Upper lobe of left lung (tissue), 6 donors: ENCODE measurements at regions not wholly inside any gene's neighbourhood (a gene's known extent, or its start where the extent isn't known, plus 50 kb on each side); places are given as distances from the start of the nearest gene placed in this dataset.
A peak's percentile ranks its signal among the peaks of the same experiment; 100 is the strongest.

Experiments used
- ATAC-seq, 2 donors: fragments of 200-7000 bp; cut with Tn5 transposase; one replicate each; pipeline ENCODE4 v1.9.1; 2022; ENCODE audit warnings: mild to moderate bottlenecking in 2 of 2, moderate library complexity in 2 of 2; ENCODE audit not compliant: low FRiP score in 2 of 2
- DNase-seq, 2 donors: peaks; one replicate each; pipeline ENCODE4 v3.0.0-alpha.2; 2019 to 2020
- H3K27ac ChIP-seq, 4 donors: fragments of 200-600 bp; sonication (generic); one replicate each; pipeline ENCODE4 v1.5.1; 2016 to 2019
- H3K27me3 ChIP-seq, 4 donors: fragments of 200-600 bp; sonication (generic); one replicate each; pipeline ENCODE4 v1.5.1; 2017 to 2019
- H3K36me3 ChIP-seq, 4 donors: fragments of 200-600 bp; sonication (generic); one replicate each; pipeline ENCODE4 v1.5.1; 2016 to 2019
- H3K4me1 ChIP-seq, 4 donors: fragments of 200-600 bp; sonication (generic); one replicate each; pipeline ENCODE4 v1.5.1; 2018 to 2019
- H3K4me3 ChIP-seq, 4 donors: fragments of 200-600 bp; sonication (generic); one replicate each; pipeline ENCODE4 v1.5.1; 2017 to 2019; ENCODE audit warnings: mild to moderate bottlenecking in 2 of 4, moderate library complexity in 1 of 4
- H3K9me3 ChIP-seq, 4 donors: fragments of 200-600 bp; sonication (generic); one replicate each; pipeline ENCODE4 v1.5.1; 2018 to 2019
- EP300 ChIP-seq, 4 donors: sonication (generic); formaldehyde crosslinking; IDR thresholded peaks; one replicate each; pipeline ENCODE4 v1.5.1; 2017; ENCODE audit warnings: antibody characterized with exemption in 4 of 4, control low read depth in 2 of 4
- POLR2A ChIP-seq, 4 donors: fragments of 450-650 bp; IDR thresholded peaks; one replicate each; pipeline ENCODE4 v1.5.1; 2016 to 2017; ENCODE audit warnings: antibody characterized with exemption in 4 of 4, mild to moderate bottlenecking in 2 of 4
- POLR2AphosphoS5 ChIP-seq, 2 donors: sonication (generic); formaldehyde crosslinking; IDR thresholded peaks; one replicate each; pipeline ENCODE4 v1.5.1; 2017; ENCODE audit warnings: antibody characterized with exemption in 2 of 2
- WGBS, 2 donors: methylation state at CpG; one replicate each; pipeline ENCODE4 v1.1.5; 2017 to 2018; 5-methylcytosine and 5-hydroxymethylcytosine counted together
- TF ChIP-seq, protein P1 (sequence below), 6 experiments: fragments of 450-650 bp in 4 of 6; fragments of 200-600 bp in 2 of 6; sonication (generic) in 2 of 6; IDR thresholded peaks; one replicate each; pipeline ENCODE4 v1.5.1; 2016 to 2019; ENCODE audit warnings: antibody characterized with exemption in 6 of 6
- donor health status: DM: no; HTN: no; CAD: no; lungs with moderate emphysema.
- donor health status: DM: no; HTN: yes; CAD: no; lungs with severe emphysema.

DNA sequence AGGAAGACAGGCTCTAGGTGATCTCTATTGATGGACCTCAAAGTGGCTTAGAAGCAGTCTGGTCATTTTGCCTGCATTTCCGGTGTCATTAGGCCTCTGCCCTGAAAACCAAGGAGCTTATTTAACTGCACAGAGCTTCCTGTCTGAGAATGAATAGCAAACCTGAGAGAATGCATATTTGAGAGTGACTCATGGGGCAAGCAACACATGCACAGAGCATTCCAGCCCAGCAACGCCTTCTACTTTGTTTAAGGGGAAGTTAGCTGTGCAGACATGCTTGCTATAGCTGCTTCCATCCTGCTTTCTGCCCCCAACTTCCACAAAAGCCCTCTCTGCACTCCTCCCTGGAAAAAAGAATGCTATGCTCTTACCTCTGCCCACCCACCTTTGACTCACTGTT lies 232.8 kb downstream of the GRB14 start:
- Histone ChIP-seq H3K4me3 (no peak overlapping the region), H3K36me3 (no peaks in the 10 kb centered on the region), H3K9me3 (no peaks in the 10 kb centered on the region), H3K4me1 (no peaks in the 10 kb centered on the region), H3K27ac (no peak overlapping the region), H3K27me3 (no peaks in the 10 kb centered on the region)
- WGBS, 2 donors, result 27 to 33% methylated on average over 2 of the region's 2 CpGs
- TF ChIP-seq POLR2A (IDR thresholded peaks at IDR 0.05) (no peak), POLR2AphosphoS5 (IDR thresholded peaks at IDR 0.05) (no peak), EP300 (IDR thresholded peaks at IDR 0.05) (no peak)
- TF ChIP-seq, protein P1, sequence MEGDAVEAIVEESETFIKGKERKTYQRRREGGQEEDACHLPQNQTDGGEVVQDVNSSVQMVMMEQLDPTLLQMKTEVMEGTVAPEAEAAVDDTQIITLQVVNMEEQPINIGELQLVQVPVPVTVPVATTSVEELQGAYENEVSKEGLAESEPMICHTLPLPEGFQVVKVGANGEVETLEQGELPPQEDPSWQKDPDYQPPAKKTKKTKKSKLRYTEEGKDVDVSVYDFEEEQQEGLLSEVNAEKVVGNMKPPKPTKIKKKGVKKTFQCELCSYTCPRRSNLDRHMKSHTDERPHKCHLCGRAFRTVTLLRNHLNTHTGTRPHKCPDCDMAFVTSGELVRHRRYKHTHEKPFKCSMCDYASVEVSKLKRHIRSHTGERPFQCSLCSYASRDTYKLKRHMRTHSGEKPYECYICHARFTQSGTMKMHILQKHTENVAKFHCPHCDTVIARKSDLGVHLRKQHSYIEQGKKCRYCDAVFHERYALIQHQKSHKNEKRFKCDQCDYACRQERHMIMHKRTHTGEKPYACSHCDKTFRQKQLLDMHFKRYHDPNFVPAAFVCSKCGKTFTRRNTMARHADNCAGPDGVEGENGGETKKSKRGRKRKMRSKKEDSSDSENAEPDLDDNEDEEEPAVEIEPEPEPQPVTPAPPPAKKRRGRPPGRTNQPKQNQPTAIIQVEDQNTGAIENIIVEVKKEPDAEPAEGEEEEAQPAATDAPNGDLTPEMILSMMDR (IDR thresholded peaks at IDR 0.05), result no peak
- ATAC-seq, result peak in 1 of 2 donors; percentile 46
- DNase-seq, result no peak

DNA sequence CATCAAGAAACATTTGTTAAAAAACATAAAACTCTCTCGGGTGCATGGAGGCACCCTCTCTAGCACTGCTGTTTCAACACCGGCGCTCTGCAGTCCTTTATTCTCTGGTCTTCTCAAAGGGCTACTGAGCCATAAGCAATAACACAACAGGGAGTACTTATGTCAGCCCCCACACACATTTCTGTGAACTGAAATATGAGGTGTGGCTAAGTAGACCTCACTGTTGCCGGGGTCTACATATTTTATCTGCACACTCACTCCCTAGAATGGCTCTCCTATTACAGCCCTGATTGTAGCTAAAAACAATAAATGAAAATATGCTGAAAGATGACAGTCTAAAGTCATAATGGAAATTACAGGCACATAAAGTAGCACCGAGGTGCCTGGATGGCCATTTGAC lies 235.1 kb downstream of the GRB14 start:
- TF ChIP-seq POLR2A (IDR thresholded peaks at IDR 0.05) (no peak), EP300 (IDR thresholded peaks at IDR 0.05) (no peak), POLR2AphosphoS5 (IDR thresholded peaks at IDR 0.05) (no peak)
- TF ChIP-seq, protein P1 (IDR thresholded peaks at IDR 0.05), result no peak
- Histone ChIP-seq H3K36me3 (no peaks in the 10 kb centered on the region), H3K4me3 (no peak overlapping the region), H3K27ac (no peak overlapping the region), H3K27me3 (no peaks in the 10 kb centered on the region), H3K9me3 (no peaks in the 10 kb centered on the region), H3K4me1 (no peaks in the 10 kb centered on the region)
- no peak for ATAC-seq
- no peak for DNase-seq
- 80 to 91% methylated on average over 5 of the region's 5 CpGs for WGBS, 2 donors

DNA sequence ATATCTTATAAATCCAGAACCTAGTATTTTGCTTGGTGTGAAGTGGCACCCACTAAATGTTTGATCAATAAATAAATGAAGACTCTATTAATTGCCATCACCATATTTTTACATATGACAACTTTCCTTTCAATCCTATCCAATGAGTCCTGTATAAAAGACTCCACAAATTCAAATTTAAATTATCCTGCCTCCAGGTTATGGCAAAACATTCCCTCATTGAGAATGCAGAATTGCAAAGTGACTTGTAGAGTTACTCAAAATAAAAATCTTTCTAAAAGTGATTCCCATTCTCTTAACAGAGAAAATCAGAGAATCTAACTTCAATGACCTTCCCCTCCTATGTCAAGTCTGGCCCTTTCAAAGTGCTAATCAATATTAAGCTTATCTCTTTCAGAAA lies 236.8 kb downstream of the GRB14 start:
- no peak overlapping the region for H3K4me3 ChIP-seq
- H3K27ac ChIP-seq, result no peak overlapping the region
- TF ChIP-seq, protein P1 (IDR thresholded peaks at IDR 0.05), result no peak
- TF ChIP-seq POLR2AphosphoS5 (IDR thresholded peaks at IDR 0.05) (no peak), POLR2A (IDR thresholded peaks at IDR 0.05) (no peak), EP300 (IDR thresholded peaks at IDR 0.05) (no peak)
- DNase-seq (no peak), ATAC-seq (no peak)
- H3K4me1 ChIP-seq, result no peaks in the 10 kb centered on the region
- no peaks in the 10 kb centered on the region for H3K9me3 ChIP-seq
- no peaks in the 10 kb centered on the region for H3K27me3 ChIP-seq
- H3K36me3 ChIP-seq, result no peaks in the 10 kb centered on the region

DNA sequence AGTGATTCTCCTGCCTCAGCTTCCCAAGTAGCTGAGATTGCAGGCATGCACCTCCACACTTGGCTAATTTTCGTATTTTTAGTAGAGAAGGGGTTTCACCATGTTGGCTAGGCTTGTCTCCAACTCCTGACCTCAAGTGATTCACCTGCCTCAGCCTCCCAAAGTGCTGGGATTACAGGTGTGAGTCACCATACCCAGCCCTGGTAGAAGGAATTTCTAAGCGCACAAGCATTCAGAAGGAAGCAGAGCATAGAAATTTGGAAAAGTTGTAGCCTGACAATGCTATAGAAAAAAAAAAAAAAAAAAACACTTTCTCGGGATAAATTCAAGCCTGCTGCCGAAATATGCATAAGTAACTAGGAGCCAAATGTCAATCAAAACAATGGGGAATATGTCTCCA lies 249.4 kb downstream of the GRB14 start:
- Histone ChIP-seq H3K36me3 (no peaks in the 10 kb centered on the region), H3K4me1 (no peaks in the 10 kb centered on the region), H3K4me3 (no peak overlapping the region), H3K27me3 (no peaks in the 10 kb centered on the region), H3K9me3 (peaks cover 0 to 5% (median 2%) of the 10 kb centered on the region in 4 donors), H3K27ac (no peak overlapping the region)
- DNase-seq (no peak), ATAC-seq (no peak)
- 84 to 91% methylated on average over 4 of the region's 4 CpGs for WGBS, 2 donors
- no peak for TF ChIP-seq POLR2A (IDR thresholded peaks at IDR 0.05)
- no peak for TF ChIP-seq EP300 (IDR thresholded peaks at IDR 0.05)
- TF ChIP-seq, protein P1 (IDR thresholded peaks at IDR 0.05), result no peak
- TF ChIP-seq POLR2AphosphoS5 (IDR thresholded peaks at IDR 0.05), result no peak

DNA sequence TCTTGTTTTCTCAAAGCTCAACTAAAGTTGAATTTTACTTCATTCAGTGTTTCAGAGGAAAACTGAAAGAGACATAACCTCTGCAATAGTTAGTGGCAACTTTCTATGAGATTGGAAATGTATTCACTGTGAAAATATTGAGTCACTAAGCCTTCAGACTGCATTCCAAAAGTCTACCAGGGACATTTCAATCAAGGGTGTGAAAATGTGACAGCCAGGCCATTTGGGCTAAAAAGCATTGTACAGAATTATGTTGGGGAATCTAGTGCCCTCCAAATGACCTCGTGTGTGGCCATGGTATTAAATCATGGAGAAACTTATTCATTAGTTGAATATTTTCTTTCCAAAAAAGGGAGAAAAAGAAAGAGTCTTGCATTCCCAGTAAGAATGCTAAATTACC lies 251.9 kb downstream of the GRB14 start:
- Histone ChIP-seq H3K27me3 (no peaks in the 10 kb centered on the region), H3K27ac (no peak overlapping the region), H3K4me1 (no peaks in the 10 kb centered on the region), H3K4me3 (no peak overlapping the region), H3K9me3 (peaks cover 0 to 5% (median 2%) of the 10 kb centered on the region in 4 donors), H3K36me3 (no peaks in the 10 kb centered on the region)
- WGBS, 2 donors, result 39 to 58% methylated on average over 1 of the region's 1 CpG
- TF ChIP-seq EP300 (IDR thresholded peaks at IDR 0.05), result no peak
- no peak for ATAC-seq
- DNase-seq, result no peak
